Mesothelial cell of epicardium (in vitro differentiated cells): ENCODE measurements at regions not wholly inside any gene's neighbourhood (a gene's known extent, or its start where the extent isn't known, plus 50 kb on each side); places are given as distances from the start of the nearest gene placed in this dataset.

Source experiments
- DNase-seq, 2 experiments: peaks; one replicate each; pipeline ENCODE4 v3.0.0; 2021; ENCODE audit warnings: low spot score in 2 of 2; ENCODE audit not compliant: unreplicated experiment in 2 of 2
- H3K27ac Mint-ChIP-seq: 2 replicates; pipeline ENCODE4 v1.8.0; 2021; ENCODE audit warnings: mixed read lengths
- H3K27me3 Mint-ChIP-seq: 2 replicates; pipeline ENCODE4 v1.8.0; 2021; ENCODE audit warnings: low read depth, mixed read lengths
- H3K36me3 Mint-ChIP-seq: 2 replicates; pipeline ENCODE4 v1.8.0; 2021; ENCODE audit warnings: mixed read lengths
- H3K4me1 Mint-ChIP-seq: 2 replicates; pipeline ENCODE4 v1.8.0; 2021; ENCODE audit warnings: mixed read lengths
- H3K4me3 Mint-ChIP-seq: 2 replicates; pipeline ENCODE4 v1.8.0; 2021; ENCODE audit warnings: mild to moderate bottlenecking, moderate library complexity, mixed read lengths
- H3K9me3 Mint-ChIP-seq: 2 replicates; pipeline ENCODE4 v1.8.0; 2021; ENCODE audit warnings: mixed read lengths
- CTCF ChIP-seq: fragments of 200-600 bp; sonication (generic); IDR thresholded peaks from one replicate; pipeline ENCODE4 v1.5.0; 2021; ENCODE audit warnings: antibody characterized with exemption; ENCODE audit not compliant: unreplicated experiment

GRCh38 chr3:16789344-16790120, 95.2 kb upstream of the PLCL2 start:
- TF ChIP-seq CTCF, result no peak
- H3K4me1 Mint-ChIP-seq, result no peaks in the 10 kb centered on the region
- DNase-seq, result no peak
- H3K27me3 Mint-ChIP-seq, result peaks cover 13% of the 10 kb centered on the region
- H3K36me3 Mint-ChIP-seq, result no peaks in the 10 kb centered on the region
- no peak overlapping the region for H3K27ac Mint-ChIP-seq
- no peak overlapping the region for H3K4me3 Mint-ChIP-seq
- peaks cover 6% of the 10 kb centered on the region for H3K9me3 Mint-ChIP-seq

GRCh38 chr3:16790432-16791400, 94.0 kb upstream of the PLCL2 start:
- Mint-ChIP-seq H3K4me3 (no peak overlapping the region), H3K27me3 (peaks cover 13% of the 10 kb centered on the region), H3K36me3 (no peaks in the 10 kb centered on the region), H3K4me1 (no peaks in the 10 kb centered on the region), H3K27ac (no peak overlapping the region), H3K9me3 (peaks cover 6% of the 10 kb centered on the region)
- no peak for DNase-seq
- TF ChIP-seq CTCF, result no peak

- H3K4me1 Mint-ChIP-seq, result no peaks in the 10 kb centered on the region
- peaks cover 13% of the 10 kb centered on the region for H3K27me3 Mint-ChIP-seq
- no peak for DNase-seq
- no peak overlapping the region for H3K4me3 Mint-ChIP-seq
- no peaks in the 10 kb centered on the region for H3K36me3 Mint-ChIP-seq
- peaks cover 3% of the 10 kb centered on the region for H3K9me3 Mint-ChIP-seq
- no peak overlapping the region for H3K27ac Mint-ChIP-seq
- TF ChIP-seq CTCF, result no peak
Measured at GRCh38 chr3:16793321-16793720, 91.4 kb upstream of the PLCL2 start.

GRCh38 chr3:16794257-16794656, 90.5 kb upstream of the PLCL2 start:
- Mint-ChIP-seq H3K4me3 (no peak overlapping the region), H3K4me1 (no peaks in the 10 kb centered on the region), H3K27ac (no peak overlapping the region), H3K9me3 (peaks cover 7% of the 10 kb centered on the region), H3K36me3 (no peaks in the 10 kb centered on the region), H3K27me3 (peaks cover 13% of the 10 kb centered on the region)
- TF ChIP-seq CTCF, result no peak
- DNase-seq, result no peak

- no peak overlapping the region for H3K4me3 Mint-ChIP-seq
- H3K4me1 Mint-ChIP-seq, result no peaks in the 10 kb centered on the region
- H3K9me3 Mint-ChIP-seq, result peaks cover 7% of the 10 kb centered on the region
- peaks cover 13% of the 10 kb centered on the region for H3K27me3 Mint-ChIP-seq
- H3K27ac Mint-ChIP-seq, result no peak overlapping the region
- TF ChIP-seq CTCF, result no peak
- no peak for DNase-seq
- no peaks in the 10 kb centered on the region for H3K36me3 Mint-ChIP-seq
Measured at GRCh38 chr3:16795581-16795980, 89.2 kb upstream of the PLCL2 start.
